ENCODE measurements at regions not wholly inside any gene's neighbourhood (a gene's known extent, or its start where the extent isn't known, plus 50 kb on each side); places are given as distances from the start of the nearest gene placed in this dataset.
"Not testable (repeated sequence)": the region's sequence is repeated elsewhere in the genome, so short reads cannot be mapped to it uniquely, and the experiment has no call there.

DNA sequence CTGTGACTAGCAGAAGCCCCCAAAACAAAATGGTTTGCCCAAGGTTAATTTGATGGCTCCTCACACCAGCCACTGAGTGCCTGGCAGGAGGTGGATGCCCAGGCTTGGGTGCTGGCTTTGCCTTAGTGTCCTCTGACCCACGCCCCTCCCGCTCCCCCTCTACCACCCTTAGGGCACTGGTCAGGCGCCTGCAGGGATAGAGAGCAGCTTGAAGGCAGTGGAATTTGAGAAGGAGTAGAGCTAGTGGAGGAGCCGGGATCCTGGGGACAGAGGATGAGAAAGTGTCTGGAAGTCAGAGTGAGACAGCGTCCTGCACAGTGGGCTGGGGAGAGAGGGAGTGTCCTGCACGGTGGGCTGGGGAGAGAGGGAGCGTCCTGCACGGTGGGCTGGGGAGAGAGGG lies 139.4 kb downstream of the DNAJB6 start:
- CTCF ChIA-PET: no interaction called here
- POLR2A ChIA-PET (ENCODE audit: low non-redundant PET): no interaction called here
- H3K27ac ChIP-seq: no peak overlapping the region
- TF ChIP-seq, protein P1, sequence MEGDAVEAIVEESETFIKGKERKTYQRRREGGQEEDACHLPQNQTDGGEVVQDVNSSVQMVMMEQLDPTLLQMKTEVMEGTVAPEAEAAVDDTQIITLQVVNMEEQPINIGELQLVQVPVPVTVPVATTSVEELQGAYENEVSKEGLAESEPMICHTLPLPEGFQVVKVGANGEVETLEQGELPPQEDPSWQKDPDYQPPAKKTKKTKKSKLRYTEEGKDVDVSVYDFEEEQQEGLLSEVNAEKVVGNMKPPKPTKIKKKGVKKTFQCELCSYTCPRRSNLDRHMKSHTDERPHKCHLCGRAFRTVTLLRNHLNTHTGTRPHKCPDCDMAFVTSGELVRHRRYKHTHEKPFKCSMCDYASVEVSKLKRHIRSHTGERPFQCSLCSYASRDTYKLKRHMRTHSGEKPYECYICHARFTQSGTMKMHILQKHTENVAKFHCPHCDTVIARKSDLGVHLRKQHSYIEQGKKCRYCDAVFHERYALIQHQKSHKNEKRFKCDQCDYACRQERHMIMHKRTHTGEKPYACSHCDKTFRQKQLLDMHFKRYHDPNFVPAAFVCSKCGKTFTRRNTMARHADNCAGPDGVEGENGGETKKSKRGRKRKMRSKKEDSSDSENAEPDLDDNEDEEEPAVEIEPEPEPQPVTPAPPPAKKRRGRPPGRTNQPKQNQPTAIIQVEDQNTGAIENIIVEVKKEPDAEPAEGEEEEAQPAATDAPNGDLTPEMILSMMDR (conservative IDR thresholded peaks at IDR 0.05; ENCODE audit: low read depth): no peak
- DNase-seq (ENCODE audit: low spot score): no peak

DNA sequence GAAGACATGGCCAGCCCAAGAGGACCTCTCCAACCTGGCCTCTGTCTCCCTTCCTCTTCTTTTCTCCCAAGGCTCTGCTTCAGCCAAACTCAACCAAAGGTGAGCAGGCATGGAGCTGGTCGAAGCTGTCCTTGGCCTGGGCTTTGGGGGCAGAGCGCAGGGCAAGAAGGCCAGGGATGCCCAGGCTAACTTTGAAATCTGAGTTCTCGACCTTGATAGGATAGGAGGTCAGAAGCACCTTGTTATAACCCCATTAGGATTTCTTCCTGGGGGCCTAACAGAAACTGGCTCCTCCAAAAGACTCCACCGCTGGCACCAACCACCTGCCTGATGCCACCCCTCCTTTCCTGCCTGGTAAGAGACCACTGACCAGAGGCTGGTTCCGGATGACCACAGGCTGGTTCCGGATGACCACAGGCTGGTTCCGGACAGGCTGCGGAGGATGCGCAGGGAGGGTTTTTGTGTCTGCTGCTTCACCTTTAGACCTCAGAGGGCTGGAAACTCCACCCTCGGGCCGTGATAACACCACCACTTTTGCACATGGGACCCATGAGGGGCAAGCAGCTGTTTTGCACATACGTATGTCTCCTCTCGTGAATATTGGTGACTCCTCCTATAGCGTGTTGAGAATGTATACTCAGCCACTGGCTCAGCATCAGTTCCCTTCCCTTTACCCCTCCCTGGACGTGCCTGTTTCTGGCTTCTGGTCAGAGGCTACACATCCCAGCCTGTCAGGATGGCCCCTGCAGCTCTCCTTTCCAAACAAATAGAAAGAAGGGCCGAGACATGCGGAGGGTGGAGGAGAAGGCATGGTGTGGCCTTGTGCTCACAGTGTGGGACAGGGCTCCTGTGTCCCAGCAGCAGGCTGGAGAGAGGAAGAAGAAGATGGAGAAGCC lies 140.1 kb downstream of the DNAJB6 start:
- TF ChIP-seq, protein P1 (conservative IDR thresholded peaks at IDR 0.05; ENCODE audit: low read depth): no peak
- no peak for DNase-seq (ENCODE audit: low spot score)
- no peak overlapping the region for H3K27ac ChIP-seq
- ChIA-PET POLR2A (ENCODE audit: low non-redundant PET) (no interaction called here), CTCF (no interaction called here)

DNA sequence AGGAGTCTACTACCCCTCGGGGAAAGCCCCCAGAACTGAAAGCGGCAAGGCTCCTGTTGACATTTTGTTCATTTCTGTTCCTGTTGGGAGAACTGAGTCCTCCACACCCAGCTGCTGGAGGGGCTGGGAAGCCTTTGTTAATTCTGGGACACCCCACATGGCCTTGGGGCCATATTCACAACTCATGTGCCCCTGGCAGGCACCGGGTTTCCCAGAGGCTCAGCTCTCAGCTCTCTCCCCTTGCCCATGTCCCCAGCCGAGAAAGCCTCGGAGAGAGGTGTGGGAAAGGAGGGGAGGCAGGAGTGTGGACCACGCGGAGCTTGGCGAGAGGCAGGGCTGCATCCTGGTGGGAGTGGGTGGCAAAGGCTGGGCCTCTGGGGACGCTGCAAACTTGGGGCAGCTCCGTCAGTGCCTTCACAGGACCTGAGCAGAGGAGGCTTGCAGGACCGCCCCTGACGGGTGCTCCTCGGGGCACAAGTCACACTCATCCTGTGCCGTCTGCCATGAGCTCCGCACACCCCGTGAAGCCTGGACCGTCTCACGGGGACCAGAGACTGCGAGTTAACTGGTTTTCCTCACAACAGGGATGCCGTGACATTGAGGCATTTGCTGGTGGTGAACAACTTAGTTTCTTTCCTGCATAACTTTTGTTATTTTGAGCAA lies 140.9 kb downstream of the DNAJB6 start:
- TF ChIP-seq, protein P1 (conservative IDR thresholded peaks at IDR 0.05; ENCODE audit: low read depth): no peak
- ChIA-PET CTCF (no interaction called here), POLR2A (ENCODE audit: low non-redundant PET) (no interaction called here)
- no peak for DNase-seq (ENCODE audit: low spot score)
- no peak overlapping the region for H3K27ac ChIP-seq

DNA sequence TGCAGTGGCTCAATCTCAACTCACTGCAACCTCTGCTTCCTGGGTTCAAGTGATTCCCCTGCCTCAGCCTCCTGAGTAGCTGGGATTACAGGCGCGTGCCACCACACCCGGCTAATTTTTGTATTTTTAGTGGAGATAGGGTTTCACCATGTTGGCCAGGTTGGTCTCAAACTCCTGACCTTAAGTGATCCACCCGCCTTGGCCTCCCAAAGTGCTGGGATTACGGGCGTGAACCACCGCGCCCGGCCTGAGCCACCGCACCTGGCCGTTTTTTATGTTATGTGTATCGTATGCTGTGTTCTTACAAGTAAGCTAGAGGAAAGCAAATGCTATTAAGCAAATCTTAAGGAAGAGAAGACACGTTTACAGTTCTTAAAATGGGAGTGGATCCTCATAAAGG lies 141.8 kb downstream of the DNAJB6 start:
- POLR2A ChIA-PET (ENCODE audit: low non-redundant PET); H3K27ac ChIP-seq; CTCF ChIA-PET; DNase-seq (ENCODE audit: low spot score): not testable (repeated sequence)

DNA sequence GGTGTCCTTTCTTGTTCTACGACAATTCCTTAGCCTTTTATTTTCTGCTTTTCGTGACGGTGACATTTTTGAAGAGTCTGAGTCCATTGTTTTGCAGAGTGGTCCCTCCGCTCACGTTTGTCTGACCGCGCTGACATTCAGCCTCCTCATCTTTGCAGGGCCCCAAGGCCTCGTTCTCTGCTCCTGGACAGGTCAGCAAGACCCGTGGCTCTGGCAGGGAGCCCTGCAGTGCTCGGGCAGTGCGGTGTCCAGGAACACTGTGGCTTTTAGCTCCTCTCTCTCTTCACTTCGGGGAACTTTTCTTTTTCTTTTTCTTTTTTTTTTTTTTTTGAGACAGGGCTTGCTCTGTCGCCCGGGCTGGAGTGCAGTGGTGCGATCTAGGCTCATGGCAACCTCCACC lies 142.5 kb downstream of the DNAJB6 start:
- ChIA-PET CTCF (no interaction called here), POLR2A (ENCODE audit: low non-redundant PET) (no interaction called here)
- H3K27ac ChIP-seq: no peak overlapping the region
- TF ChIP-seq, protein P1 (conservative IDR thresholded peaks at IDR 0.05; ENCODE audit: low read depth): no peak
- no peak for DNase-seq (ENCODE audit: low spot score)

DNA sequence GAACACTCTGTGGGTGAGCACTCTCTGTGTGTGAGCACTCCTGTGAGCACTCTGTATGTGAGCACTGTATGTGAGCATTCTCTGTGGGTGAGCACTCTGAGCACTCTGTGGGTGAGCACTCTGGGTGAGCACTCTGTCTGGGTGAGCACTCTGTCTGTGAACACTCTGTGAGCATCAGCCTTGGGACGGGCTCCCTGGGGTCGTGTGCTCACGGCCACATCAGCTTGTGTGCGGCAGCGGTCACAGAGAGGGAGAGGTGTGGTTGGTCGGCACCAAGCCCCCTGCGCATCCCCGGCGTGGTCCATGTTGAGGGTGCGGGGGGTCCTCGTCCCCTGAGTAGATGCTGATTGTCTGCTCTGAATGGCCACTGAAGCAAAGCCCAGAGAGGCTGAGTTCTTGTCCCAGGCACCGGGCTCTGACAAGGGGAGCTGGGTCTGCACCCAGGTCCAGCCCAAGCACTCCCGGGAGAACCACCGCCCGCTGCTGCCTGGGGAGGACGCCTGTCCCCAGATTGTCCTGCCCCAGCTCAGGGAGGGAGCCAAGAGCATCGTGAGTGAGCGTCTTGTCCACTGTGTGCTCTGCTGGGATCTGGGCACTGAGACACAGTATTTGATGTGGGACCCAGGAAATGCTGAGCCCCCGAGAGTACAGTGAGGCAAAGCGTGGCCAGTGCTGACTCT lies 143.7 kb downstream of the DNAJB6 start:
- ChIA-PET CTCF (interaction anchor here (0.6 kb wide), 1 partner anchor 235 kb away, joined by 3 read pairs; no protein-coding TSS in a partner anchor), POLR2A (ENCODE audit: low non-redundant PET) (no interaction called here)
- no peak overlapping the region for H3K27ac ChIP-seq
- DNase-seq (ENCODE audit: low spot score): no peak
- TF ChIP-seq, protein P1 (conservative IDR thresholded peaks at IDR 0.05; ENCODE audit: low read depth): no peak

Measured in RWPE1 (cell line).